ENCODE measurements at regions not wholly inside any gene's neighbourhood (a gene's known extent, or its start where the extent isn't known, plus 50 kb on each side); places are given as distances from the start of the nearest gene placed in this dataset.

- TF ChIP-seq, protein P1, sequence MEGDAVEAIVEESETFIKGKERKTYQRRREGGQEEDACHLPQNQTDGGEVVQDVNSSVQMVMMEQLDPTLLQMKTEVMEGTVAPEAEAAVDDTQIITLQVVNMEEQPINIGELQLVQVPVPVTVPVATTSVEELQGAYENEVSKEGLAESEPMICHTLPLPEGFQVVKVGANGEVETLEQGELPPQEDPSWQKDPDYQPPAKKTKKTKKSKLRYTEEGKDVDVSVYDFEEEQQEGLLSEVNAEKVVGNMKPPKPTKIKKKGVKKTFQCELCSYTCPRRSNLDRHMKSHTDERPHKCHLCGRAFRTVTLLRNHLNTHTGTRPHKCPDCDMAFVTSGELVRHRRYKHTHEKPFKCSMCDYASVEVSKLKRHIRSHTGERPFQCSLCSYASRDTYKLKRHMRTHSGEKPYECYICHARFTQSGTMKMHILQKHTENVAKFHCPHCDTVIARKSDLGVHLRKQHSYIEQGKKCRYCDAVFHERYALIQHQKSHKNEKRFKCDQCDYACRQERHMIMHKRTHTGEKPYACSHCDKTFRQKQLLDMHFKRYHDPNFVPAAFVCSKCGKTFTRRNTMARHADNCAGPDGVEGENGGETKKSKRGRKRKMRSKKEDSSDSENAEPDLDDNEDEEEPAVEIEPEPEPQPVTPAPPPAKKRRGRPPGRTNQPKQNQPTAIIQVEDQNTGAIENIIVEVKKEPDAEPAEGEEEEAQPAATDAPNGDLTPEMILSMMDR (IDR thresholded peaks at IDR 0.05; ENCODE audit: low read depth, low read length), result no peak
- DNase-seq (ENCODE audit: low read depth in 2 of 2), result no peak
- no peak overlapping the region for H3K4me3 ChIP-seq (replicated peaks in 1 of 2; ENCODE audit: low read depth in 2 of 2, low read length in 2 of 2)
Observed at GRCh38 chr11:109029927-109030326, 365.1 kb downstream of the DDX10 start.

GRCh38 chr11:109033627-109034338, 368.9 kb downstream of the DDX10 start:
- DNase-seq (ENCODE audit: low read depth in 2 of 2), result peak; percentile 95 to 97
- TF ChIP-seq, protein P1 (IDR thresholded peaks at IDR 0.05; ENCODE audit: low read depth, low read length), result no peak
- no peak overlapping the region for H3K4me3 ChIP-seq (replicated peaks in 1 of 2; ENCODE audit: low read depth in 2 of 2, low read length in 2 of 2)

DNA sequence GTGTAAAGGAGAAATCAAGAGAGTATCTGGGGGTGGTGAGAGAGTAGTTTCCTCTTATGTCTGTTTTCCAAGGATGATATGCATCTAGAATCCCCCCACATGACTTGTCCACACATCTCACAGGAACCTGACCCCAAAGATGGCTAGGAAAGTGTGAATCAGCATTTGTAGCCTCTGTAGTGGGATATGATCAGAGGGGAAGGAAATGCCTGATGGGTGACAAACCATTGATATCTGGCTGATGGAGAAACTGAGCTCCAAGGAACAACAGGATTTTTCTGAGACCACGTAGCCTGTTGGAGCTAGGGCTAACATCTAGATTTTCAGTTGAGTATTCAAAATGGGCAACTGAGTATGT, 369.4 kb downstream of the DDX10 start:
- TF ChIP-seq, protein P1 (IDR thresholded peaks at IDR 0.05; ENCODE audit: low read depth, low read length), result no peak
- H3K4me3 ChIP-seq (replicated peaks in 1 of 2; ENCODE audit: low read depth in 2 of 2, low read length in 2 of 2), result no peak overlapping the region
- peak; percentile 27 to 77 for DNase-seq (ENCODE audit: low read depth in 2 of 2)

- no peak for DNase-seq (ENCODE audit: low read depth in 2 of 2)
Observed at GRCh38 chr11:109035284-109035683, 370.4 kb downstream of the DDX10 start.

DNA sequence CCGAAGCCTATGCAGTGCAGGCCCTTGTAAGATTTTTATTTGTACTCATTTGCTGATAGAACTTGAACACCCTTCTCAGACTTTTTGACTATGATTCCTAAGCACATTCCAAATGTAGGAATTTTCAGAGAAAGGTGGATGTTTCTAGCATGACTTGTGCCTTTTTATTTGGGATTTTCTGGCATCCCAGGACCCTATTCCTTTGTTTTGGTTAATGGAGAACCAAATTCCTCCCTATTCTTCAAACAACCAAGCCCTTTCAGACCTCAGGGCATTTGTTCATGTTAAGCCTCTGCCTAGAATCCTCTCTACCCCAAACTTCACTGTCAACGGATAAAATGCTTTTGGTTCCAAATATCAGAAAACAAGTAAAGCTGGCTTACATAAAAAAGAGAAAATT, 371.1 kb downstream of the DDX10 start:
- DNase-seq (ENCODE audit: low read depth in 2 of 2), result no peak
- TF ChIP-seq, protein P1 (IDR thresholded peaks at IDR 0.05; ENCODE audit: low read depth, low read length), result no peak
- H3K4me3 ChIP-seq (replicated peaks in 1 of 2; ENCODE audit: low read depth in 2 of 2, low read length in 2 of 2), result no peak overlapping the region

More at GRCh38 chr11:109035284-109035683, 370.4 kb downstream of the DDX10 start:
- no peak overlapping the region for H3K4me3 ChIP-seq (replicated peaks in 1 of 2; ENCODE audit: low read depth in 2 of 2, low read length in 2 of 2)
- TF ChIP-seq, protein P1 (IDR thresholded peaks at IDR 0.05; ENCODE audit: low read depth, low read length), result no peak

DNA sequence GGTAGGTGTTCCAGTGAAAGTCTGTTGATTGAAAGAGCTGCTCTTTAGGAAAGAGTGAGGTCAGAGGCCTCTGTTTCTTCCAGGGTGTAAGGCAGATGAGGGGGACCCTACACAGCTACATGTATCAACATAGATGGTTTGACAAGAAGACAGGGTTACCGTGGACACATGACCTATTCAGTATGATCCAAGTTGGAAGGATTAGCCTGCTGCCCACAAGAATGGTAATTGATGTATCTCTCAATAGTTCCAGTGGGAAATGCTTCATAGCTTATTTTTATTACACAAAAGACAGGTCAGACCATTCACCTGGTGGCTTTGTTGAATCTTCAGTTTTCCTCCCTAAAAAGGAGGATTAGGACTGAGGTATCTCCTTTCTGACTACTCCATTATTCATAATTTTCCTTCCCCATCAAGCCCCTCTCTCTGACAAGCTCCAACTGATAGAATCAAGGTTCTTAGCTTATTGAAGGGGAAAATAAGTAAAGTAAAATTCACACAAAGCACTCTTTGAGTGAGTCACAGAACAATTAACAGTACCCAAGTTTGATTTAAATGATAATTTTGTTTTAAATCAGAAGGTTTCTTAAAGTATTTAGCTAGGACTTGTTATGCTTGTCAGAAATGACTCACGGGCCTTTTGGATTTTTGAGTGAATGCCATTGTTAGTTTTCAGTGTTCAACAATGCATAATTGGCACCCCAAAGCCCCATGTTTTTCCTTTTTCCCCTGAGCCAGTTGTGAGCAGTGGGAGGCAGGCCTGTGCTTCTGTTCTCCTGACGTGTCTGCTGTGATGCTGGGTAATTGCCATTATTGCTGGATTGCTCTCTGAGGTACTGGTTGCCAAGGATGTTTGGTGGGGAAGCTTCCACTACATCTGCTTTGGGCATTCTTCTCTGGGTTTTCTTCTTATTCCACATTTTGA, 373.2 kb downstream of the DDX10 start:
- TF ChIP-seq, protein P1 (IDR thresholded peaks at IDR 0.05; ENCODE audit: low read depth, low read length), result no peak
- DNase-seq (ENCODE audit: low read depth in 2 of 2), result peak; percentile 85 to 91
- no peak overlapping the region for H3K4me3 ChIP-seq (replicated peaks in 1 of 2; ENCODE audit: low read depth in 2 of 2, low read length in 2 of 2)

Data from cardiac fibroblast (primary cell).